ENCODE measurements at regions not wholly inside any gene's neighbourhood (a gene's known extent, or its start where the extent isn't known, plus 50 kb on each side); places are given as distances from the start of the nearest gene placed in this dataset.
A peak's percentile ranks its signal among the peaks of the same experiment; 100 is the strongest.

GRCh38 chr9:738209-738915 lies 103.1 kb upstream of the DMRT1 start:
- peak overlapping the region; percentile 53; the same call in 2 of the 3 replicates for H3K4me2 ChIP-seq
- DNase-seq (ENCODE audit: low read depth in 1 of 2, low spot score in 1 of 2) (peak; percentile 40 to 79), ATAC-seq (peak; percentile 88 to 89), FAIRE-seq (no peak)
- H3K4me3 ChIP-seq = no peak overlapping the region
- ChIA-PET CTCF (interaction anchor here (0.6 to 2.5 kb wide), 10 partner anchors 10 to 451 kb away, joined by 3 to 14 read pairs (median 4); no protein-coding TSS in a partner anchor), POLR2A (interaction anchor here (0.6 to 1.9 kb wide), 2 partner anchors 36 to 44 kb away, joined by 3 to 6 read pairs; no protein-coding TSS in a partner anchor)
- H3K4me1 ChIP-seq = peaks cover 34% of the 10 kb centered on the region
- H3K27ac ChIP-seq = peak overlapping the region; percentile 52 to 81
- TF ChIP-seq RNF2 (IDR thresholded peaks at IDR 0.05; ENCODE audit: borderline replicate concordance, low read depth) (no peak), MYC (IDR thresholded peaks at IDR 0.05; ENCODE audit: borderline replicate concordance, low read length) (no peak), E2F6 (IDR thresholded peaks at IDR 0.05; ENCODE audit: borderline replicate concordance, low read depth) (no peak), FOXS1 (CRISPR knock-in tag; IDR thresholded peaks at IDR 0.05) (no peak), BHLHE40 (IDR thresholded peaks at IDR 0.05; ENCODE audit: low read depth, low read length) (no peak), FOSB (CRISPR knock-in tag; IDR thresholded peaks at IDR 0.05) (no peak), HMGXB4 (CRISPR knock-in tag; IDR thresholded peaks at IDR 0.05; ENCODE audit: borderline replicate concordance) (no peak), GATA3 (IDR thresholded peaks at IDR 0.05; ENCODE audit: borderline replicate concordance) (0 out of 2 replicates have a peak, but pooled peaks have one; percentile 28), PHF8 (IDR thresholded peaks at IDR 0.05; ENCODE audit: borderline replicate concordance, low read depth) (no peak), POLR2AphosphoS2 (conservative IDR thresholded peaks at IDR 0.05; ENCODE audit: low read length) (no peak), ELK1 (IDR thresholded peaks at IDR 0.05; ENCODE audit: low read depth, low read length) (no peak), KDM5A (IDR thresholded peaks at IDR 0.05) (no peak), HEYL (CRISPR knock-in tag; IDR thresholded peaks at IDR 0.05) (no peak), MAX (IDR thresholded peaks at IDR 0.05) (peak; percentile 33; the same call in 1 of the 2 replicates), POLR2A (IDR thresholded peaks at IDR 0.05; ENCODE audit: low read length) (no peak), FOSL2 (IDR thresholded peaks at IDR 0.05) (peak; percentile 72; the same call in 1 of the 2 replicates), FOSL2 (CRISPR knock-in tag; IDR thresholded peaks at IDR 0.05) (peak; percentile 84), NFE2L2 (conservative IDR thresholded peaks at IDR 0.05; ENCODE audit: low read length) (peak; percentile 41; the same call in 1 of the 2 replicates), SREBF2 (IDR thresholded peaks at IDR 0.05) (no peak), HES2 (IDR thresholded peaks at IDR 0.05) (no peak), CBX2 (IDR thresholded peaks at IDR 0.05; ENCODE audit: borderline replicate concordance, low read depth) (no peak), MAZ (IDR thresholded peaks at IDR 0.05; ENCODE audit: borderline replicate concordance, low read depth, low read length) (no peak), HOXB13 (CRISPR knock-in tag; IDR thresholded peaks at IDR 0.05; ENCODE audit: low read depth) (no peak), JUN (IDR thresholded peaks at IDR 0.05) (no peak; a peak in 1 of 5 replicates), PBX3 (IDR thresholded peaks at IDR 0.05) (no peak), ZNF302 (CRISPR knock-in tag; IDR thresholded peaks at IDR 0.05) (no peak), NR3C1 (IDR thresholded peaks at IDR 0.05) (no peak), MAFK (IDR thresholded peaks at IDR 0.05; ENCODE audit: partially characterized antibody) (peak; percentile 92), EP300 (IDR thresholded peaks at IDR 0.05) (no peak), CHD2 (IDR thresholded peaks at IDR 0.05; ENCODE audit: low read length, partially characterized antibody) (no peak), HOXA7 (CRISPR knock-in tag; IDR thresholded peaks at IDR 0.05) (no peak), JUNB (IDR thresholded peaks at IDR 0.05) (peak; percentile 61; the same call in 1 of the 2 replicates), TP53 (CRISPR knock-in tag; IDR thresholded peaks at IDR 0.05) (no peak), ZC3H11A (IDR thresholded peaks at IDR 0.05) (no peak)
- WGBS (ENCODE audit: missing lambda C conversion rate) = 57% methylated on average over 14 of the region's 14 CpGs
- no peaks in the 10 kb centered on the region for H3K9me3 ChIP-seq

Data from A549 (cell line).